ENCODE measurements at regions not wholly inside any gene's neighbourhood (a gene's known extent, or its start where the extent isn't known, plus 50 kb on each side); places are given as distances from the start of the nearest gene placed in this dataset.

- ATAC-seq = no peak
- intact Hi-C loops (cut with micrococcal nuclease) = no loop called here
- no peak overlapping the region for H3K27ac Mint-ChIP-seq
These were observed 101.6 kb upstream of the ABCB5 start for GRCh38 chr7:20513897-20514296.

GRCh38 chr7:20514364-20514763 is 101.1 kb upstream of the ABCB5 start:
- no peaks in the 10 kb centered on the region for H3K27me3 ChIP-seq (ENCODE audit: control insufficient read depth, insufficient read depth, low read length)
- TF ChIP-seq CTCF (IDR thresholded peaks at IDR 0.05) = no peak

More at GRCh38 chr7:20513897-20514296, 101.6 kb upstream of the ABCB5 start:
- no peak overlapping the region for H3K27ac ChIP-seq (ENCODE audit: low read length)
- Mint-ChIP-seq H3K4me3 (no peak overlapping the region), H3K9me3 (peaks cover 0 to 7% of the 10 kb centered on the region in 2 donors), H3K27me3 (ENCODE audit: low read depth in 2 of 2) (no peaks in the 10 kb centered on the region), H3K36me3 (no peaks in the 10 kb centered on the region), H3K4me1 (no peaks in the 10 kb centered on the region)
- no peak for TF ChIP-seq CTCF (IDR thresholded peaks at IDR 0.05)
- H3K36me3 ChIP-seq (ENCODE audit: control insufficient read depth, insufficient read depth, low read length) = no peaks in the 10 kb centered on the region
- H3K27me3 ChIP-seq (ENCODE audit: control insufficient read depth, insufficient read depth, low read length) = no peaks in the 10 kb centered on the region
- H3K9me3 ChIP-seq (ENCODE audit: control insufficient read depth, insufficient read depth, low read length) = no peaks in the 10 kb centered on the region
- H3K4me3 ChIP-seq (ENCODE audit: low read length) = no peak overlapping the region
- no peaks in the 10 kb centered on the region for H3K4me1 ChIP-seq (ENCODE audit: control insufficient read depth, insufficient read depth, low read length)
- no peak for DNase-seq

GRCh38 chr7:20519645-20520044 is 95.8 kb upstream of the ABCB5 start:
- H3K36me3 Mint-ChIP-seq = no peaks in the 10 kb centered on the region
- no peak overlapping the region for H3K27ac Mint-ChIP-seq
- 93% methylated on average over 2 of the region's 2 CpGs for WGBS (ENCODE audit: insufficient coverage)
- intact Hi-C loops (cut with micrococcal nuclease) = no loop called here
- Histone ChIP-seq H3K9me3 (ENCODE audit: control insufficient read depth, insufficient read depth, low read length) (no peaks in the 10 kb centered on the region), H3K27ac (ENCODE audit: low read length) (no peak overlapping the region), H3K27me3 (ENCODE audit: control insufficient read depth, insufficient read depth, low read length) (no peaks in the 10 kb centered on the region), H3K36me3 (ENCODE audit: control insufficient read depth, insufficient read depth, low read length) (no peaks in the 10 kb centered on the region), H3K4me1 (ENCODE audit: control insufficient read depth, insufficient read depth, low read length) (no peaks in the 10 kb centered on the region), H3K4me3 (ENCODE audit: low read length) (no peak overlapping the region)
- no peak overlapping the region for H3K4me3 Mint-ChIP-seq
- H3K9me3 Mint-ChIP-seq = peaks cover 2 to 4% of the 10 kb centered on the region in 2 donors
- ATAC-seq (no peak), DNase-seq (no peak)
- no peaks in the 10 kb centered on the region for H3K4me1 Mint-ChIP-seq
- H3K27me3 Mint-ChIP-seq (ENCODE audit: low read depth in 2 of 2) = no peaks in the 10 kb centered on the region
- no peak for TF ChIP-seq CTCF (IDR thresholded peaks at IDR 0.05)

More at GRCh38 chr7:20514364-20514763, 101.1 kb upstream of the ABCB5 start:
- Mint-ChIP-seq H3K9me3 (peaks cover 0 to 7% of the 10 kb centered on the region in 2 donors), H3K36me3 (no peaks in the 10 kb centered on the region), H3K27me3 (ENCODE audit: low read depth in 2 of 2) (no peaks in the 10 kb centered on the region), H3K27ac (no peak overlapping the region), H3K4me1 (no peaks in the 10 kb centered on the region), H3K4me3 (no peak overlapping the region)
- intact Hi-C loops (cut with micrococcal nuclease) = no loop called here
- Histone ChIP-seq H3K4me1 (ENCODE audit: control insufficient read depth, insufficient read depth, low read length) (no peaks in the 10 kb centered on the region), H3K27ac (ENCODE audit: low read length) (no peak overlapping the region), H3K4me3 (ENCODE audit: low read length) (no peak overlapping the region), H3K9me3 (ENCODE audit: control insufficient read depth, insufficient read depth, low read length) (no peaks in the 10 kb centered on the region), H3K36me3 (ENCODE audit: control insufficient read depth, insufficient read depth, low read length) (no peaks in the 10 kb centered on the region)
- WGBS (ENCODE audit: insufficient coverage) = 28% methylated on average over 2 of the region's 2 CpGs
- DNase-seq (no peak), ATAC-seq (no peak)

GRCh38 chr7:20520530-20520929 is 94.9 kb upstream of the ABCB5 start:
- Histone ChIP-seq H3K27ac (ENCODE audit: low read length) (no peak overlapping the region), H3K4me1 (ENCODE audit: control insufficient read depth, insufficient read depth, low read length) (no peaks in the 10 kb centered on the region), H3K4me3 (ENCODE audit: low read length) (no peak overlapping the region), H3K27me3 (ENCODE audit: control insufficient read depth, insufficient read depth, low read length) (no peaks in the 10 kb centered on the region), H3K9me3 (ENCODE audit: control insufficient read depth, insufficient read depth, low read length) (no peaks in the 10 kb centered on the region), H3K36me3 (ENCODE audit: control insufficient read depth, insufficient read depth, low read length) (no peaks in the 10 kb centered on the region)
- no peaks in the 10 kb centered on the region for H3K4me1 Mint-ChIP-seq
- intact Hi-C loops (cut with micrococcal nuclease) = no loop called here
- no peak for TF ChIP-seq CTCF (IDR thresholded peaks at IDR 0.05)
- H3K9me3 Mint-ChIP-seq = peaks cover 2 to 4% of the 10 kb centered on the region in 2 donors
- H3K27me3 Mint-ChIP-seq (ENCODE audit: low read depth in 2 of 2) = no peaks in the 10 kb centered on the region
- no peaks in the 10 kb centered on the region for H3K36me3 Mint-ChIP-seq
- 97% methylated on average over 3 of the region's 4 CpGs for WGBS (ENCODE audit: insufficient coverage)
- no peak overlapping the region for H3K27ac Mint-ChIP-seq
- no peak for DNase-seq
- no peak for ATAC-seq
- no peak overlapping the region for H3K4me3 Mint-ChIP-seq

Data from natural killer cell (primary cell).